SJSA1 (cell line): ENCODE measurements at regions not wholly inside any gene's neighbourhood (a gene's known extent, or its start where the extent isn't known, plus 50 kb on each side); places are given as distances from the start of the nearest gene placed in this dataset.
"Not testable (repeated sequence)": the region's sequence is repeated elsewhere in the genome, so short reads cannot be mapped to it uniquely, and the experiment has no call there.

Experiments
- DNase-seq, 2 experiments: peaks; one replicate each; pipeline ENCODE4 v3.0.0-alpha.2; 2015 to 2020; ENCODE audit warnings: low spot score in 2 of 2, low read depth in 1 of 2
- H3K27ac ChIP-seq: fragments of 250-450 bp; sonication (Bioruptor Pico); 2 replicates; pipeline ENCODE4 v1.5.1; 2020; ENCODE audit warnings: mild to moderate bottlenecking, moderate library complexity
- H3K27me3 ChIP-seq: fragments of 250-450 bp; sonication (Bioruptor Pico); replicated peaks from 2 replicates; pipeline ENCODE4 v1.5.1; 2020; ENCODE audit warnings: mild to moderate bottlenecking, moderate library complexity
- H3K36me3 ChIP-seq: fragments of 250-450 bp; sonication (Bioruptor Pico); 2 replicates; pipeline ENCODE4 v1.5.1; 2020; ENCODE audit warnings: mild to moderate bottlenecking
- H3K4me1 ChIP-seq: fragments of 250-450 bp; sonication (Bioruptor Pico); replicated peaks from 2 replicates; pipeline ENCODE4 v1.6.1; 2021; ENCODE audit warnings: mild to moderate bottlenecking
- H3K4me3 ChIP-seq: fragments of 250-450 bp; sonication (Bioruptor Pico); 2 replicates; pipeline ENCODE4 v1.5.1; 2020; ENCODE audit warnings: mild to moderate bottlenecking
- H3K9me3 ChIP-seq: fragments of 250-450 bp; sonication (Bioruptor Pico); replicated peaks from 2 replicates; pipeline ENCODE4 v1.5.1; 2020; ENCODE audit warnings: mild to moderate bottlenecking

DNA sequence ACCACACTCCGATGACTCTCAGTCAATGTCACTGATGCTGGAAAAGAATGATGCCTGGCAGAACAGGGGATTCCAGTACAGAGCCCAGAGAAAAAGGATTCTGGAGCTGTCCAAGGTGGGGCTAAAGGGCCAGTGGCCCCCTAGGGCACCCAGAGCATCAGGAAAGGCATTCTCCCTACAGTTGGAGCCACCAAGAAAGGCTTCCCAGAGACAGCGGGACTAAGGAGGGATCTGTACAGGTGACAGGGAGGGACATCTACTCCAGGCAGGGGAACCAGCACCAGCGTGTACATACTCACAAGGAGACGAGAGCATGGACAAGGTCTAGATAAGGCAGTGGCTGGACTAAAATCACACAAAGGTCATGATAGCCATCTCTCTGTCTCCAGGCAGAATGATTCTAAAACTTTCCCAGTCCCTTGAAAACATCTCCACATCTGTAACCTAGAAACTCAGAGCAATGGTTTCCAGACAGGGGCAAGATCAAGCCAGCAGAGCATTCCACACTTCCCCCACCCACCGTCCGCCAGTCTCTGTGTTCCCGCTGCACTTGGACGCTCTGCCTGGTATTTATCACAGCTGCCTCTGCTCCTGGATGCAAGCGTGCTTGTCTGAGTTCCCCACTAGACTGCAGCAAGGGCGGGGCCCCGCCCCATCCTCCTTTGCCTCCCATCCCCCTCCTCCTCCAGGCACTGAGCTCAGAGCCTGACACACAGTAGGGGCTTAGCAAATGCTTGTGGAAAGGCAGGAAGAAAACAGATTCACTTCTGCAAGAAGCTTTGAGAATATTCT lies 111.6 kb upstream of the ZC3H12A start:
- Histone ChIP-seq H3K4me3 (no peak overlapping the region), H3K27me3 (peaks cover 8% of the 10 kb centered on the region; the same call in 1 of the 2 replicates), H3K36me3 (no peaks in the 10 kb centered on the region), H3K9me3 (no peaks in the 10 kb centered on the region), H3K4me1 (no peaks in the 10 kb centered on the region), H3K27ac (no peak overlapping the region)
- no peak for DNase-seq

DNA sequence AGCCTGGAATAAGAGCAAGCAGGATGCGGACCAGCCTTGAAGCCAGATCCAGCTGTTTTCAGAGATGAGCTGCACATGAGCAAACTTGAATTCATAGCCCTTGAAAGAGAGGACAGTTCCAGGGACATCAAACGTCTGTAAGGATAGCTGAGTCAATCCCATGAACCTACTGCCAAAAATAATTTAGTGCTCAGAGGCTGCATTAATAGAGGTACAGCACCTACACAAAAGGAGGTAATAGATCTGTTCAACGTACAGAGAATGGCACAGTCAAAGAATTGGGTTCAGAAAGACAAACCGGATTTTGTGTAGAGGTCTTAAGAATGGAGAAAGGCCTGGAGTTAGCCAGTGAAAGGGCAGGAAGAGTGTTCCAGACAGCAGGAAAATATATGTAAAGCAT lies 110.8 kb upstream of the ZC3H12A start:
- H3K27ac ChIP-seq, result no peak overlapping the region
- H3K36me3 ChIP-seq, result no peaks in the 10 kb centered on the region
- H3K4me1 ChIP-seq, result no peaks in the 10 kb centered on the region
- H3K27me3 ChIP-seq, result peaks cover 8% of the 10 kb centered on the region; the same call in 1 of the 2 replicates
- peak in 1 of 2 experiments; percentile 3 for DNase-seq
- no peaks in the 10 kb centered on the region for H3K9me3 ChIP-seq
- H3K4me3 ChIP-seq, result no peak overlapping the region

DNA sequence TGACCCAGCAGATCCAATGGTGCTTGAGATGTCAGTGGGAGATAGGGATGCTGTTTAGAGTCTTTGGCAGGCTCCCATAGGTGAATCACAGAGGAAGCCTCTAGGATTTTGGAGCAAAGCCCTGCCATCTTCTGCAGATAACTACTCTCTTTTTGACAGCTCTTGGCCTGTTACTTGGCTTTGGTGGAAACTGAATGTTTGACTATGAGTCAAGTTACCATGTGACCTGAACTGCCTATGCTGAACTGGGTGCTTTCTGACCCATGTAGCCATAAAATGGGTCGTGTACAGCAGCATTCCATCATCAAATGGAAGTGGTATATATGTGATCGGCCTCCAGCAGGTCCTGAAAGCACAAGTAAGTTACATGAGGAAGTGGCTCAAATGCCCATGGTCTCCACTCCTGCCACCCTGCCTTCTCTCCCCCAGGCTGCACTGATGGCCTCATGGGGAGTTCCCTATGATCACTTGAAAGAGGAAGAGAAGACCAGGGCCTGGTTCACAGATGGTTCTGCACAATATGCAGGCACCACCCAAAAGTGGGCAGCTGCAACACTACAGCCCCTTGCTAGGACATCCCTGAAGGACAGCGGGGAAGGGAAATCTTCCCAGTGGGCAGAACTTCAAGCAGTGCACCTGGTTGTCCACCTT lies 105.6 kb upstream of the ZC3H12A start:
- not testable (repeated sequence) for H3K36me3 ChIP-seq, H3K4me1 ChIP-seq, H3K27ac ChIP-seq, H3K9me3 ChIP-seq, H3K4me3 ChIP-seq, H3K27me3 ChIP-seq
- DNase-seq, result peak in 1 of 2 experiments; percentile 27

DNA sequence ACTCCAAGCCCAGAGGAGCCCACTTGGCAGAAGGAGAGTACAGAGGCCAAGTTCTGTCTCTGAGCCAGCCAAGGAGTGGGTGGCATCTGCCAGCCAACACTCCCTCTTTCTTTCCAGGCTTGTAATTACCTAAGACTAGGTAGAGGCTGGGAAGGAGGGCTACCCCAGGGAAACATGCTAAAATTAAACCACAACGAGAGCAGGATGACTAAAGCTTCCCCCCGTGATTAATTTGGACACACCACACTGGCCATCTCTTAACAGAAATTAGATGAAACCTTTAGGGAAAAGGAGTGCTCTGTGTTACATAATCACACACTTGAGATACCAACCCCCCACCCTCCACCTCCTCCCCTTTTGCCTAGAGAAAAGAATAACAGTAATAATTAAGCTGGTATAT lies 102.1 kb upstream of the ZC3H12A start:
- Histone ChIP-seq H3K4me1 (no peaks in the 10 kb centered on the region), H3K27me3 (no peaks in the 10 kb centered on the region), H3K9me3 (no peaks in the 10 kb centered on the region), H3K4me3 (no peak overlapping the region), H3K27ac (no peak overlapping the region), H3K36me3 (no peaks in the 10 kb centered on the region)
- no peak for DNase-seq

DNA sequence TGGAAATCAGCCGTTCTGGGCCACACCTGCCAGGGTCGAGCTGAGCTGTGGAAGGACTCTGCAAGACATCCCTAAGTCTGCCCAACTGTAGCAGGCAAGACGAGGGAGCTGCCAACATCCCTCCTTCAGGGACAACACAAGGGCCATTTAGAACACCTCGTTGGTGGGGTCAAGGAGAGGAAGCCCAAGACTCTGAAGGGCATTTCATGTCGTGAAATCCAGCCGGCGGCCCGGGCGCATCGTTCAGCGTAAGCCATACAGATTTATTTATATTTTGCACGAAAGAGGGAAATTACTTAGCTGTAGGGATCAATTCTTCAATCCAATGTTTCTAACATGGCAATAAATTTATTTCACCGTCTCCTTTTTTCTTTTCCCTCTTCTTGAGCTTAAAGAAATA lies 101.7 kb upstream of the ZC3H12A start:
- Histone ChIP-seq H3K9me3 (no peaks in the 10 kb centered on the region), H3K27me3 (no peaks in the 10 kb centered on the region), H3K27ac (no peak overlapping the region), H3K4me1 (no peaks in the 10 kb centered on the region), H3K4me3 (no peak overlapping the region), H3K36me3 (no peaks in the 10 kb centered on the region)
- DNase-seq, result peak in 1 of 2 experiments; percentile 26

DNA sequence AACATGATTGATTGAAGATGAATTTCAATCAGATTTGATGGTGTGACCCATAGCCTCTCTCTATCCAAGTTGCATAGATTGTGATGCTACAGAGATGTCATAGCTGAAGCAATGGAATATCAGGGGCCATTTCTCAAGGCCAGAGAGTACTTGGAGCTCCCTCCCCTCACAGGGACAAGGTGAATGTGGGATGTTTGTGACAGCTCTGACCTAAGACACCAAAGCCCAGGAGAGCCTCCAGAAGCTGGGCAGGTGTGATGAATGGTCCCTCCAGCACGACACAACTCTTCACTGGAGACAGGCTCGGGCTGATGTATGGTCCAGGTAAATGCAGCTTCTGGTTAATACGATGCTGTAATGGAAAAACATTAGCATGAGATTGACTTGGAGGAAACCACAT lies 101.0 kb upstream of the ZC3H12A start:
- H3K36me3 ChIP-seq, result no peaks in the 10 kb centered on the region
- no peak overlapping the region for H3K27ac ChIP-seq
- H3K4me3 ChIP-seq, result no peak overlapping the region
- no peaks in the 10 kb centered on the region for H3K9me3 ChIP-seq
- no peaks in the 10 kb centered on the region for H3K27me3 ChIP-seq
- no peak for DNase-seq
- H3K4me1 ChIP-seq, result no peaks in the 10 kb centered on the region

DNA sequence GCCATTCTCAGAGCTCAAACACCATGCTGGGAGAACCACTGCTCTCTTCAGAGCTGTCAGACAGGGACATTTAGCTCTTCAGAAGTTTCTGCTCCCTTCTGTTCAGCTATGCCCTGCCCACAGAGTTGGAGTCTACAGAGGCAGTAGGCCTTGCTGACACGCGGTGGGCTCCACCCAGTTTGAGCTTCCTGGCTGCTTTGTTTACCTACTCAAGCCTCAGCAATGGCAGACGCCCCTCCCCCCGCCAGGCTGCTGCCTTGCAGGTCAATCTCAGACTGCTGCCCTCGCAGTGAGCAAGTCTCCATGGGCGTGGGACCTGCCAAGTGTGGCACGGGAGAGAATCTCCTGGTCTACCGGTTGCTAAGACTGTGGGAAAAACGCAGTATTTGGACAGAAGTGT lies 93.8 kb upstream of the ZC3H12A start:
- not testable (repeated sequence) for H3K27ac ChIP-seq, H3K4me1 ChIP-seq, DNase-seq, H3K4me3 ChIP-seq, H3K27me3 ChIP-seq, H3K36me3 ChIP-seq, H3K9me3 ChIP-seq

DNA sequence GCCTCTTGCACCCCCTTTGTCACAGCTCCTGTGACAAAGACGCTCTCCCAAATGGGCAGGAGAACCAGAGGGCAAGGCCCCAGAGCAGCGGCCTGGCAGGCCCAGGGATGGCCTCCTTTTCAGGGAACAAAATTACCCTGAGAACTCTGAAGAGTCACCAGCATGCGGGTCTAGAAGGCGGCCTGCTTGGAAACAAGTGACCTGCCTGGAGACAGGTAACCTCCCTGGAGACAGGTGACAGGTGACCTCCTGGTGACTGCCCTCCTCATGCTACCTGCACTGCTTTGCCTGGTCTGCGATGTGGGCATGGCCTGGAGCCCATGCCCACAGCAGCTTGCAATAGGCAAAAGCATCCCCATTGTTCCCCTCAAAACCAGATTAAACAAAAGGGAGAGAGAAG lies 86.5 kb upstream of the ZC3H12A start:
- DNase-seq, result no peak
- Histone ChIP-seq H3K4me3 (no peak overlapping the region), H3K27me3 (0 out of 2 replicates have a peak, but pooled peaks cover 2% of the 10 kb centered on the region), H3K9me3 (no peaks in the 10 kb centered on the region), H3K27ac (no peak overlapping the region), H3K4me1 (no peaks in the 10 kb centered on the region), H3K36me3 (no peaks in the 10 kb centered on the region)

DNA sequence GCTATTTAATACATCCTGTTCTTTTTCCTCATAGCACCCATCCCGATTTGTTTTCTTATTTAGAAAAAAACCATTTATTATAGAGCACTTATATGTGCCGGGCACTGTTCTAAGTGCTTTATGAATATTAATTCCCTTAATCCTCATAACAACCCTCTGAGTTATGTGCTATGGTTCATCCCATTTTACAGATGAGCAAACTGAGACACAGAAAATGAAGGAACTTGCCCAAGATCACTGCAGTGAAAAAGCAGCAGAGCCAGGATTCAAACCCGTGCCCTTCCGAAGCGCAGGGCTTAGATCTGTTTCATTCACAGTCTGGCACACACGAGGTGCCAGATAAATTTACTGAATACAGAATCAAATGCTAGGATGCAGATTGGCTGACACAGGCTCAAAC lies 85.1 kb upstream of the ZC3H12A start:
- H3K4me3 ChIP-seq, result no peak overlapping the region

DNA sequence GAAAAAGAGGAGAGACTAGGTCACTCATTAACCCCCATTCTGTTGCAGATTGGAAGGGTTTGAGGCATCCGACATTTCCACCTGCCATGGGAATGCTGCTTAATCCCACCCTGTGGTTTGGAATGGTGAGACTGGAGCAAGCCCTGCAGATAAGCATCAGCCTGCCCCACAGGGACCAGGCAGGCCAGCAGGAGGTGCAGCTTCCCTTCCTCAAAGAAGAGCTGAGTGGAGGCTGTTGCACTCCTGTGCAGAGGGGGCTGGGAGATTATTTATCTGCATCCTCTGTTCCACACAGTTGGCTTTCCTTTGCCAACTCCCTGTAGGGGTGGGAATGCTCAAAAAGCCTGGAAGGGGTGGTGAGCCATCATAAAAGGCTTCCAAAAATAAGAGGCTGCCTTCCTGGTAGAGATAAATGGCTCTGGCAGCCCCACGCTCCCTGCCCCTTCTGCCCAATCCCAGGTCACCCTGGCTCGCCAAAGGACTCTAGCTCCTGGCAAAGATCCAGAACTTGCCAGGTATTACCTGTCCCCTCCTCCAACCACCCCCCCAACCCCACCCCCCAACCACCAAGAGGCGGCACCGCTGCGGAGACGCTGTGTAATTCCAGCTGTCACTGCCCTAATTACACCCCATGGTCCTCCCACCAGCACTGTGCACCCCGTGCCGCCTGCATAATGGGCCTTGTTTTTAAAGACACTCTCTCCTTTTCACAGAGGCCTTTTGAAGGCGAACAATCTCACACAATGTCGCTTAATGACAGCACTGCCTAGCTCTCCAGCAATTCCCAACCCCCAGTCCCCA lies 83.0 kb upstream of the ZC3H12A start:
- DNase-seq, result no peak
- H3K4me3 ChIP-seq, result no peak overlapping the region
- H3K27me3 ChIP-seq, result 0 out of 2 replicates have a peak, but pooled peaks cover 2% of the 10 kb centered on the region
- H3K36me3 ChIP-seq, result no peaks in the 10 kb centered on the region
- no peak overlapping the region for H3K27ac ChIP-seq
- no peaks in the 10 kb centered on the region for H3K9me3 ChIP-seq
- no peaks in the 10 kb centered on the region for H3K4me1 ChIP-seq

More for the DNA sequence above, 85.1 kb upstream of the ZC3H12A start:
- 0 out of 2 replicates have a peak, but pooled peaks cover 2% of the 10 kb centered on the region for H3K27me3 ChIP-seq
- no peaks in the 10 kb centered on the region for H3K4me1 ChIP-seq
- H3K9me3 ChIP-seq, result no peaks in the 10 kb centered on the region
- H3K36me3 ChIP-seq, result no peaks in the 10 kb centered on the region
- no peak overlapping the region for H3K27ac ChIP-seq
- no peak for DNase-seq

DNA sequence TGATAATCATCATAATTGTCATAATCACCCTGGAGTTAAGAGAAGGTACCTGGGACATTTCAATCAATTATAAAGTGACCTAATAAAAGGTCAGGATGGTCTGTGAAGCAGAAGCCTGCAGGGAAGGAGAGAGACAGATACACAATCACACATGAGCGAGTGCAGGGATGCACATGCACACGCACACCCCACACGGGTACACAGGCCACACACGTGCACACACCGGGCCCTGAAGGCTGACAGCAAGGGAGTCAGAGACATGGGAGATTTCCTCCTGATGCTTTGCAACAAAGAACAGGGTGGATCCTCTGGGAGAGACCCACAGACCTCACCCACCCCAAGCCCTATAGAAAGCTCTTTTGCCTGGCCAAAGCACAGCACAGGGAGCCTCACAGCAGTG lies 82.3 kb upstream of the ZC3H12A start:
- Histone ChIP-seq H3K27ac (no peak overlapping the region), H3K36me3 (no peaks in the 10 kb centered on the region), H3K4me1 (no peaks in the 10 kb centered on the region), H3K4me3 (no peak overlapping the region), H3K9me3 (no peaks in the 10 kb centered on the region), H3K27me3 (0 out of 2 replicates have a peak, but pooled peaks cover 2% of the 10 kb centered on the region)
- DNase-seq, result no peak

DNA sequence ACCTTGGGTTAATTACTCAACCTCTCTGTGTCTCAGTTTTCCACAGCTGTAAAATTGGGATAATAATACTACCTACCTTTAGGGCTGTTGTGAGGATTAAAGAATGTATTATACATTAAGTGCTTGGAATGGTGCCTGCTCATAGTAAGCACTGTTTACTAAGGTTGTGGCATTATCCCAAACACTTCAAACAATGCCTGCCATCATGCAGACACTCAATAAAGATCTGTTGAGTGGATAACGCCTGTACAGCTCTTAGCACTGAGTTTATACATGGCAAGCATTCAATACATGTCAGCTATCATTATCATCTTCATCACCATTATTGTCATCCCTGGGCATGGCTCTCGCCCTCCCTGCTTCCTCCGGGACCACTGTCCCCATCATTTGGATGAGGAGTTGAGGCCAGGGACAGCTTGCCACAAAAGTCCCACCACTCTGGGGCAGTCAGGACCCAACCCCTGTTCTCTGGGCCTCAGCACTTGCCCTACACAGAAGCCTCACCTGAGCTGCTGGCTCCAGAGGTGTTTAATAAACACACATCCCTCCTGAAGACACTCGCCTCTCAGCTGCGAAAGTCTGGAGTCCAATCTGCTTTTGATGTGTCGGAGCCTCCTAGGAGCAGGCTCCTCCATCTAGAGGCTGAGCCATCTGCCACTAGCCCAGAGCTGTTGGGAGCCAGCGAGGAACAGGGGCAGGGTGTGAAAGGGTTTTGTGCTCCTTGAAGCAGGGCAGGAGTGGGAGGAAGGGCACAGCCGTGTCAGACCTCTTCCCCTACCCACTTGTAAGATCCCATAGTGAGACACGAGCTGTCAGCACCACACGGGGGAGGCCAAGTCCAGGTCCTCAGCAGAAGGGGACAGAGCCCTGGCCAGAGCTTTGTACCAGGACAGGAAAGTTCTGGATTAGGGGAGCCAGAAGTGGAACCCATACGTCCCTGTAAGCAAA lies 80.9 kb upstream of the ZC3H12A start:
- H3K9me3 ChIP-seq, result no peaks in the 10 kb centered on the region
- no peaks in the 10 kb centered on the region for H3K27me3 ChIP-seq
- no peaks in the 10 kb centered on the region for H3K4me1 ChIP-seq
- H3K4me3 ChIP-seq, result no peak overlapping the region
- H3K27ac ChIP-seq, result no peak overlapping the region
- DNase-seq, result no peak
- H3K36me3 ChIP-seq, result no peaks in the 10 kb centered on the region
